Epithelial cell of esophagus (primary cell): ENCODE measurements at regions not wholly inside any gene's neighbourhood (a gene's known extent, or its start where the extent isn't known, plus 50 kb on each side); places are given as distances from the start of the nearest gene placed in this dataset.

ENCODE experiments used
- DNase-seq: peaks from one replicate; pipeline ENCODE4 v3.0.0; 2010; ENCODE audit warnings: low read depth
- H3K4me3 ChIP-seq: 2 replicates; pipeline ENCODE4 v1.5.1; 2011; ENCODE audit warnings: mild to moderate bottlenecking, low read length, control low read depth
- TF ChIP-seq, protein P1 (sequence below): IDR thresholded peaks from 2 replicates; pipeline ENCODE4 v1.5.1; 2011; ENCODE audit warnings: low read depth, mild to moderate bottlenecking, low read length, control low read depth, inconsistent platforms; ENCODE audit not compliant: insufficient read depth; ENCODE audit errors: missing control alignments

DNA sequence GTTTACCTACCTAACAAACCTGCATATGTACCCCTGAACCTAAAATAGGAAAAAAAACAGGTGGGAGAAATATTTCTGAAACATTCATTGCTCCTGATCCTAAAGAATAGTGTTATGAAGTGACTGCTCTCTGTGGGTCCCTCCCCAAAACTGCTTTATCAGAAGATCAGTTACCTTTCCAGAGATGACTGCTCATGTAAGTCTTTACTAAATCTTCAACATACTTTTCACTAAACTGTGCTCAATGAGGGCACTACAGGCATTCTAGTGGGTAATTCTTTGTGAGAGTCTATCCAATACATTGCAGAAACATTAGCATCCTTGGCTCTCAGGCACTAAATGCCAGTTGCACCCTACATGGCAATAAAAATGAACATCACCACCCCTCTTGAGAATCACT, 189.3 kb upstream of the STK17B start:
- H3K4me3 ChIP-seq, result no peak overlapping the region
- TF ChIP-seq, protein P1, sequence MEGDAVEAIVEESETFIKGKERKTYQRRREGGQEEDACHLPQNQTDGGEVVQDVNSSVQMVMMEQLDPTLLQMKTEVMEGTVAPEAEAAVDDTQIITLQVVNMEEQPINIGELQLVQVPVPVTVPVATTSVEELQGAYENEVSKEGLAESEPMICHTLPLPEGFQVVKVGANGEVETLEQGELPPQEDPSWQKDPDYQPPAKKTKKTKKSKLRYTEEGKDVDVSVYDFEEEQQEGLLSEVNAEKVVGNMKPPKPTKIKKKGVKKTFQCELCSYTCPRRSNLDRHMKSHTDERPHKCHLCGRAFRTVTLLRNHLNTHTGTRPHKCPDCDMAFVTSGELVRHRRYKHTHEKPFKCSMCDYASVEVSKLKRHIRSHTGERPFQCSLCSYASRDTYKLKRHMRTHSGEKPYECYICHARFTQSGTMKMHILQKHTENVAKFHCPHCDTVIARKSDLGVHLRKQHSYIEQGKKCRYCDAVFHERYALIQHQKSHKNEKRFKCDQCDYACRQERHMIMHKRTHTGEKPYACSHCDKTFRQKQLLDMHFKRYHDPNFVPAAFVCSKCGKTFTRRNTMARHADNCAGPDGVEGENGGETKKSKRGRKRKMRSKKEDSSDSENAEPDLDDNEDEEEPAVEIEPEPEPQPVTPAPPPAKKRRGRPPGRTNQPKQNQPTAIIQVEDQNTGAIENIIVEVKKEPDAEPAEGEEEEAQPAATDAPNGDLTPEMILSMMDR, result no peak
- DNase-seq, result no peak

DNA sequence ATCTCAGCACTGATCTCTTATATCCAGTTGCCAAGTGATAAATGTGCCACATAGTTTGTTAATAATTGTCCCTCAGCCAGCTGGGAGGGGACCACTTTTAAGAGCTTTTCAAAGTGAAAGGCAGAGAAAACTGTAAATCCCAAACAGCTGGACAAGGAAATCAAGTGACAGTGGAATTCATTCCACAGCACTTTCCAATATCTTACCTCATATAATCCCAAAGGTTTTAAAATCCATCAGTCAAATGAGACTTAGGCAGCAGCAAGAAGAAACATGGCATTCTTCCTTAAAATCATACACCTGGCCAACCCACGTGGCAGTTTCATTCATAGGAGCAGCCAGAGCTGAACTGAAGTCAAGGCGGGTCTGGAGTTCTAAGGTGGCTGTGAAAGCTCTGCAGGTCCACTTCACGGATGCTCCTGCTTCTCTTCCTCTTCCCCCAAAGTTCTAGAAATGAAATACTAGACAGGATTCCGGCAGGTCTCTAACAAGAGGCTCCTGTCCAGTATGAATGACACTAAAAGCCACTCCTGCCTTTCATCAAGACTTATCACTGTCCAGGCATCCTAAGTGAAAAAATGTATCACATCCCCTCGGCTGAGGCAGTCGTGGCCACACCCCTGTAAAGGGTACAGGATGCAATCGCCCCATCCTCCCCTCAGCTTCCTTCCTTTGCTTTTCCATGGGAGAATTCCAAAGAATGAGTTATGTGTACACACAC, 190.4 kb upstream of the STK17B start:
- TF ChIP-seq, protein P1, result no peak
- peak; percentile 8 for DNase-seq
- H3K4me3 ChIP-seq, result no peak overlapping the region

DNA sequence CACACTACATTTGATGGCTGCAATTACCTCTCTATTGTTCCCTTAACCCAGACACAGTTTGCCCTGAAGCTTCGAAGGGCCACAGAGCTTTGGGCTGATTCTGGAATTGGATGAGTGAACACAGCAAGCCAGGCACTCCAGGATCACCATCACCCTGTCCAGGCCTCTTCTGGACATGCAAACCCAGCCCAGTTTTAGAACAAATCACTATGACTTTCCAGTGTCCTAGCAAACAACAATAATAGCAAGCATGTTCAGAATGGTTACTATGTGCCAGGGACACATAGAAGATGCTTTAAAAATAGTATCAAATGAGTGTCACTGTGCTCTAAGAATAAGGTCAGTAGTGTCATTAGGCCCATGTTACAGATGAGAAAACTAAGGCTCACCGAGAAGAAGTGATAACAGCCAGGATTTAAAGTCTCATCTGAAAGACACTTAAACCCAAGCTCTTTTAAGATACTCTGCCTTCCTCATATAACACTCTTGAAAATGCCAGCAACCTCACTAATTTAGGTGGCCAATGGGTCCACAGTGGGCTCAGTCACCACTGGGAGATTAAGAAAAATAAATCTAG, 191.7 kb upstream of the STK17B start:
- TF ChIP-seq, protein P1, result no peak
- H3K4me3 ChIP-seq, result no peak overlapping the region
- no peak for DNase-seq

DNA sequence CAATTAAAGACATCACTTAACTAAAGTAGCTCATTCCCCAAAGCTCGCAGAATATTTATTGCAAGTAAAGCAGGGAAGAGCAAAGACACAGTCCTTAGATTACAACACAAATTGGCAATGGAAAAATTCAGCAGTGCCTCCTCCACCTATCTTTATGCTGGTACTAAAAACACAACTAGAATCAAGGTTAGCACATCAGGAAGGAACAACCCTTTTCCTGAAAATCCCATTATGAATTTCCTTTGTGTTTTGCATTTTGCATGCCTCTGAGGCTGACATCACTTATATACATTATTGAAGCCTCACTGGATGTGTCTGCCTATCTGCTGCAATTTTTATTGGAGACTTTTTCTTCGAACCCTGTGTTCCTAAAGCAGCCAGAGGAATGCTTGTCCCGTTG, 193.8 kb upstream of the STK17B start:
- no peak for DNase-seq
- TF ChIP-seq, protein P1, result no peak
- H3K4me3 ChIP-seq, result no peak overlapping the region

DNA sequence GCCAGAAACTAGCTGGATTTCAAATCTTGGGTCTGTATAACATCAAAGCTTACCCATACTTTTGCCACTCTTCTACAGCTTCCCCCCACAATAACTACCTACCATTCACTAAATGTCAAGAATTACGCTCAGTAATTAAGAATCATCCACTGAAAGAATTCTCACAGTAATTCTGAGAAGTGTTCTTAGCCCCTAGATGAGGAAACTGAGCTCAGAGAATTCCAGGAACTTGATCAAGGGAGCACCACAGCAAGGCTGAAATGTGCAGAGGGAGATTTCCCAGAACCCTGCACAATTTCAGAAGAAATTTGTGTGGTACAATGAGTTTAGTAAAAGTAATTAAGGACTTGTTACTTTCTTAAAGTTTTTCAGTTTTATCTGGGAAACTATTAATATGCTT, 194.5 kb upstream of the STK17B start:
- TF ChIP-seq, protein P1, result no peak
- no peak overlapping the region for H3K4me3 ChIP-seq
- DNase-seq, result no peak

DNA sequence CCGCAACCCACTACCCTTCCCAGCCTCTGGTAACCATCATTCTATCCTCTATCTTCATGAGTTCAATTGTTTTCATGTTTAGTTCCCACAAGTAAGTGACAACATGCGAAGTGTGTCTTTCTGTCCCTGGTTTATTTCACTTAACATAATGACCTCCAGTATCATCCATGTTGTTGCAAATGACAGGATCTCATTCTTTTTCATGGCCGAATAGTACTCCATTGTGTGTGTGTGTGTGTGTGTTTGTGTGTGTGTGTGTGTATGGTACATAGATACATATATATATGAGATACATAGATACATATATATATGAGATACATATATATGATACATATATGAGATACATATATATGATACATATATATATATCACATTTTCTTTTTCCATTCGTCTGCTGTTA, 196.3 kb upstream of the STK17B start:
- no peak overlapping the region for H3K4me3 ChIP-seq
- TF ChIP-seq, protein P1, result no peak
- no peak for DNase-seq
